ENCODE measurements at regions not wholly inside any gene's neighbourhood (a gene's known extent, or its start where the extent isn't known, plus 50 kb on each side); places are given as distances from the start of the nearest gene placed in this dataset.

DNA sequence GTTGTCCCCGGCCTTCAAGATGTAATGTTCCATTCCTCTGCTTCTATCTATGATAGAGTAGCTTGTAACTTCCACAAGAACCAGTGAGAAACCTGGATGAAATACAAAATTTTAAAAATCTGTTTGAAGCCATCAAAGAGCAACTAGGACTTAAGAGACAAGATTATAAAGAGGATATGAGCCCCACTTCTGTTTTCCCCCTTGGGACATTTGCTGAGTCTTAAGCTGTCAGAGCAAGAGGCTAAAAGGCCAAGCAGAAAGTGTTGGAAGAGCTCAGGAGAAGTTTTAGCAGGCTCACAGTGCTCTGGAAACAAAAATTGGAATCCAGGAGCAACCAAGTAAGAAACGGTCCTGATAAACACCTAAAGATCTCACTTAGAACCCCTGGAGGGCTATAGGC lies 76.1 kb downstream of the ADRB2 start:
- H3K36me3 ChIP-seq (ENCODE audit: control insufficient read depth, insufficient read depth, low read length), result no peaks in the 10 kb centered on the region
- Mint-ChIP-seq H3K36me3 (ENCODE audit: low read depth) (no peaks in the 10 kb centered on the region), H3K4me3 (no peak overlapping the region), H3K27me3 (ENCODE audit: insufficient read depth) (peaks cover 6% of the 10 kb centered on the region), H3K4me1 (peaks cover 24% of the 10 kb centered on the region), H3K9me3 (no peaks in the 10 kb centered on the region), H3K27ac (no peak overlapping the region)
- H3K4me1 ChIP-seq (ENCODE audit: control insufficient read depth, insufficient read depth, low read length), result peaks cover 20% of the 10 kb centered on the region
- H3K9ac ChIP-seq (ENCODE audit: extremely low read depth, low read length, poor library complexity, severe bottlenecking), result no peak overlapping the region
- peaks cover 8% of the 10 kb centered on the region for H3K27me3 ChIP-seq (ENCODE audit: control insufficient read depth, insufficient read depth, low read length, poor library complexity, severe bottlenecking)
- H3K9me3 ChIP-seq (ENCODE audit: control insufficient read depth, low read length), result no peaks in the 10 kb centered on the region
- H3K27ac ChIP-seq (ENCODE audit: low read depth, low read length), result no peak overlapping the region
- DNase-seq, result no peak
- WGBS, 2 experiments (ENCODE audit: insufficient coverage in 1 of 2, insufficient read length in 1 of 2), result 49% methylated on average over 2 of the region's 2 CpGs; no CpG with 5 or more reads in 1 of the 2 experiments
- TF ChIP-seq, protein P1, sequence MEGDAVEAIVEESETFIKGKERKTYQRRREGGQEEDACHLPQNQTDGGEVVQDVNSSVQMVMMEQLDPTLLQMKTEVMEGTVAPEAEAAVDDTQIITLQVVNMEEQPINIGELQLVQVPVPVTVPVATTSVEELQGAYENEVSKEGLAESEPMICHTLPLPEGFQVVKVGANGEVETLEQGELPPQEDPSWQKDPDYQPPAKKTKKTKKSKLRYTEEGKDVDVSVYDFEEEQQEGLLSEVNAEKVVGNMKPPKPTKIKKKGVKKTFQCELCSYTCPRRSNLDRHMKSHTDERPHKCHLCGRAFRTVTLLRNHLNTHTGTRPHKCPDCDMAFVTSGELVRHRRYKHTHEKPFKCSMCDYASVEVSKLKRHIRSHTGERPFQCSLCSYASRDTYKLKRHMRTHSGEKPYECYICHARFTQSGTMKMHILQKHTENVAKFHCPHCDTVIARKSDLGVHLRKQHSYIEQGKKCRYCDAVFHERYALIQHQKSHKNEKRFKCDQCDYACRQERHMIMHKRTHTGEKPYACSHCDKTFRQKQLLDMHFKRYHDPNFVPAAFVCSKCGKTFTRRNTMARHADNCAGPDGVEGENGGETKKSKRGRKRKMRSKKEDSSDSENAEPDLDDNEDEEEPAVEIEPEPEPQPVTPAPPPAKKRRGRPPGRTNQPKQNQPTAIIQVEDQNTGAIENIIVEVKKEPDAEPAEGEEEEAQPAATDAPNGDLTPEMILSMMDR (conservative IDR thresholded peaks at IDR 0.05), result no peak
- H3K4me3 ChIP-seq (ENCODE audit: low read length), result no peak overlapping the region

DNA sequence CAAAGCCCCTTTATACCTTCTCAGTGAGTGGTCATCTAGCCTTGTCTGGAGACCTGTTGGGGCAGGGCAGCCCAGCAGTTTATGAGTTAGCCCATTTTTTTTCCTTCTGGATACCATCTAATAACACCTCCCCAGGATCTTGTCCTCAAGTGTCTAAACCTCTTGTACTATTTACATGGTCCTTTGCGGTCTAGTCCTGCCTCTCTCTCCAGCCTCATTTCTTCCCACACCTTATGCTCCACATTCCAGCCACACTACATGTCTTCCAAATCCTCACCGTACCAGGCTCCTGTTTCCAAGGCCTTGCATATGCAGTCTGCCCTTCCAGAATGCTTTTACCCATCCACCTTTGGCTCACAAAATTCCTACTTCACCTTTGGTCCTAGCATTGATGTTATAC lies 77.2 kb downstream of the ADRB2 start:
- Histone ChIP-seq H3K4me3 (ENCODE audit: low read length) (no peak overlapping the region), H3K27me3 (ENCODE audit: control insufficient read depth, insufficient read depth, low read length, poor library complexity, severe bottlenecking) (no peaks in the 10 kb centered on the region), H3K9me3 (ENCODE audit: control insufficient read depth, low read length) (no peaks in the 10 kb centered on the region), H3K27ac (ENCODE audit: low read depth, low read length) (no peak overlapping the region), H3K9ac (ENCODE audit: extremely low read depth, low read length, poor library complexity, severe bottlenecking) (no peak overlapping the region), H3K4me1 (ENCODE audit: control insufficient read depth, insufficient read depth, low read length) (peaks cover 20% of the 10 kb centered on the region), H3K36me3 (ENCODE audit: control insufficient read depth, insufficient read depth, low read length) (no peaks in the 10 kb centered on the region)
- peaks cover 24% of the 10 kb centered on the region for H3K4me1 Mint-ChIP-seq
- H3K9me3 Mint-ChIP-seq, result no peaks in the 10 kb centered on the region
- TF ChIP-seq, protein P1 (conservative IDR thresholded peaks at IDR 0.05), result no peak
- DNase-seq, result peak; percentile 38
- H3K36me3 Mint-ChIP-seq (ENCODE audit: low read depth), result no peaks in the 10 kb centered on the region
- H3K27ac Mint-ChIP-seq, result no peak overlapping the region
- H3K4me3 Mint-ChIP-seq, result no peak overlapping the region
- 89 to 96% methylated on average over 1 to 2 of the region's 2 CpGs for WGBS, 2 experiments (ENCODE audit: insufficient coverage in 1 of 2, insufficient read length in 1 of 2)
- no peaks in the 10 kb centered on the region for H3K27me3 Mint-ChIP-seq (ENCODE audit: insufficient read depth)

- H3K9me3 Mint-ChIP-seq, result no peaks in the 10 kb centered on the region
- WGBS, 2 experiments (ENCODE audit: insufficient coverage in 1 of 2, insufficient read length in 1 of 2), result 92 to 100% methylated on average over 1 of the region's 1 CpG
- H3K27ac Mint-ChIP-seq, result no peak overlapping the region
- Histone ChIP-seq H3K27me3 (ENCODE audit: control insufficient read depth, insufficient read depth, low read length, poor library complexity, severe bottlenecking) (no peaks in the 10 kb centered on the region), H3K4me3 (ENCODE audit: low read length) (no peak overlapping the region), H3K4me1 (ENCODE audit: control insufficient read depth, insufficient read depth, low read length) (peaks cover 20% of the 10 kb centered on the region), H3K9me3 (ENCODE audit: control insufficient read depth, low read length) (no peaks in the 10 kb centered on the region), H3K36me3 (ENCODE audit: control insufficient read depth, insufficient read depth, low read length) (no peaks in the 10 kb centered on the region), H3K27ac (ENCODE audit: low read depth, low read length) (no peak overlapping the region), H3K9ac (ENCODE audit: extremely low read depth, low read length, poor library complexity, severe bottlenecking) (no peak overlapping the region)
- TF ChIP-seq, protein P1 (conservative IDR thresholded peaks at IDR 0.05), result no peak
- H3K4me1 Mint-ChIP-seq, result peaks cover 24% of the 10 kb centered on the region
- H3K27me3 Mint-ChIP-seq (ENCODE audit: insufficient read depth), result no peaks in the 10 kb centered on the region
- H3K4me3 Mint-ChIP-seq, result no peak overlapping the region
- no peaks in the 10 kb centered on the region for H3K36me3 Mint-ChIP-seq (ENCODE audit: low read depth)
- peak; percentile 69 for DNase-seq
Measured at GRCh38 chr5:148904440-148904839, 78.0 kb downstream of the ADRB2 start.
